Kidney glomerular epithelial cell (primary cell): ENCODE measurements at regions not wholly inside any gene's neighbourhood (a gene's known extent, or its start where the extent isn't known, plus 50 kb on each side); places are given as distances from the start of the nearest gene placed in this dataset.

Experiments
- DNase-seq: peaks from one replicate; lab custom pipeline; 2025; lab: John Stamatoyannopoulos, UW

GRCh38 chr12:24557738-24558137 is 391.2 kb downstream of the BCAT1 start:
- DNase-seq, result no peak

GRCh38 chr12:24555730-24556129 is 393.2 kb downstream of the BCAT1 start:
- DNase-seq, result no peak

DNA sequence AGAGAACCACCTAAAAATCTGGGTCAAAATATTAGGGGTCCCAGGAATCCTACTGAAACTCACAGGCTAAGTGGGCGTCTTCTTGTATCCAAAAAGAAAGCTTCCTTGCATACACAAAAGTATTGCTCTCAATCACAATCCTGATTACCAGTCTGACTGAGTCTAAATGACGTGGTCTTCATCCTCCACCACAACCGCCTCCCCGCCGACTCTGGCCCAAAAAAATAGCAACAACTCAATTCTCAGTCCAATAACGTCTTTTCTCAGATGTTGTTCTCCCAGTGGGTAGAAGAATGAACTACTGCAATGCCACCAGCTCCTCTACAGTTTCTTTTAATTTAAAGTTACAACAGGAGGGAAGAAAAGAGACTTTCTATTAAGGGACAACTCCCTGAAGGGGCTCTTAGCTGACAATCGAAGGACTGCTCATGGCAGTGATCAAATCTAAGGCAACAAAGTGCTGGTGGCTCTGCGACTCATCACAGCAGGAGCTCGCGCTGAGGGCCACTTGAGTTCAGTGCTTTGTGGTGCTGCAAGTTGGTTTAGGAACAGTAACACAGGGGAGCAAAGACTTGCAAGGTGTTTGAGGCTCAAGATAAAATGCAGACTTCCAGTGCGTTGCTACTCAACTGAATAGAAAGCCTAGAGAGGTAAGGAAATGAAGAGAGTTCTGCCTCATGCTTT is 394.1 kb downstream of the BCAT1 start:
- DNase-seq, result no peak

GRCh38 chr12:24553259-24553658 is 395.6 kb downstream of the BCAT1 start:
- DNase-seq, result no peak

DNA sequence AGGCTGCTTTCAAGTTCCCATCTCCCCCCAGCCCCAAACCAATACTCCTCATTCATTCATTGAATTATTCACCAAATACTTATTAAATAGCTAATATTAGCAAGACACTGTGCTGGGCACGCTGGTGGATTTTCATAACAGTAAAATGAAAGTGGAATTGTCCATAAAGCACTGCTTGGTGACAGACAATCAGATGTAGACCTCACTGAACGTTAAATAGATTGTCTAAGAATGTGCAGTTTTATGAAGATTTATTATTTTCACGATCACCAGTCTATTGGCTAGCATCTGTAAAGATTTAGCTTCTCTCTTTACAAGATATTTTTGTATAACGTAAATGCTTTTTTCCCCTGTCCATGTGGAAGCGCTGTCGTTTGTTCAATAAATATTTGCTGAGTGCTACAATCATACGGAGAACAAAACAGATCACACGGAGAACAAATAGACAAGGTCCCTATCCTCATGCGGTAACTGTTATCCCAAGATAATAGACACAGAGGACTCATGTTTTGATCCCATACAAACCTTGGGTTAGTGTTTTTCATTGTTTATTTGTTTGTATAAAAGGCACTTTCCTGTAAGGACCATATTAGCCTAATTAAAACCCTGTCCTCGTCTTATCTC is 397.6 kb downstream of the BCAT1 start:
- no peak for DNase-seq

DNA sequence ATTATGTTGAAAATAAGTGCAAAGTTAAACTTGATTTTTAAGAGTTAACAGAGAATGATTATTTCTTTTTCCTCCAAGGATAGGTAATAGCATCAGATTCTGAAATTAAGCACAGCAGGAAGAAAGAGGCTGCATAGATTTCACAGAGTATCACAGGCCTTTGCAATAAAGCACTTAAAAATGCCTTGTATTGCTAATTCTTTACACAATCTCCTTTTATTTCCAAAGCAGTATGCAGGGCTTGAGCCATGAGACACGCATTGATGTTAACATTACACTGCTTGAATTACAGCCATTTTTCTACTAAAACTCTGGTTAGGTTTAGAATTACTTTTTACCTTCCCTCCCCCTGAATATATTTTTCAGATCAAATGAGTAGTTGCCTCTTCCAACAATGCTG is 398.3 kb downstream of the BCAT1 start:
- no peak for DNase-seq

DNA sequence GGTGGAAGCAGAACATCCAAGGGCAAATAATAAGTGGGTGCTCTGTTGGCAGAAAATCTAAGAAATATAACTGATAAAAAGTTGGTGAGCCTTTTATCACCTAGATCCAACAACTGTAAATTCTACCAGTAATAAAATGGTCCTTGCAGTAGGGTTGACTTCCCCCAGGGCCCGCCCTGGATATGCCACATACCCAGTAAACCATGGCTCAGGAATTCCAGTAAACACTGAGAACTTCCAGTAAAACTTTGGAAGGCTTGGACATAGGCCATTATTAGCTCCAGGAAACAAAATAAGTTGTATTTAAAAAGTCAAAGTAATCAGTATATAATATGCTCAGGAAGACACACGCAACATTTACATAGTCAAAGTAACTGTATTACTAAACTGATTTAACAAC is 402.2 kb downstream of the BCAT1 start:
- DNase-seq, result no peak

DNA sequence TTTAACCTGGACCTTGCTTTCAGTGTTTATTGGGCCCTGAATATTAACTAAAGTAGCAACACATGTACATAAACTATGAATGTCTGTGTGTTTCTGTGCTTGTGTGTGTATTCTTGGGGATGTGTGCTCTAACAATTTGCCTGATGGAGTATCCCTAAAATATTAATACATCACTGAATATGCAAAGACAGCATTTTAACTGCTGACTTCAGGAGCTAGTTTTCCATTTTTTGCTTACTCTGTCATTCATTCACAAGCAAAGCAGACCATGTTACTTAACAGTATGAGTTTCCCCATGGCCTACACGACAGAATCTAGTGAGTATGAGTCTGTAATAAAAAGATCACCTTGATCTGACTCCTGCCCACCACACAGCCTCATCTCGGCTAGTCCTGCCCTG is 402.8 kb downstream of the BCAT1 start:
- no peak for DNase-seq

DNA sequence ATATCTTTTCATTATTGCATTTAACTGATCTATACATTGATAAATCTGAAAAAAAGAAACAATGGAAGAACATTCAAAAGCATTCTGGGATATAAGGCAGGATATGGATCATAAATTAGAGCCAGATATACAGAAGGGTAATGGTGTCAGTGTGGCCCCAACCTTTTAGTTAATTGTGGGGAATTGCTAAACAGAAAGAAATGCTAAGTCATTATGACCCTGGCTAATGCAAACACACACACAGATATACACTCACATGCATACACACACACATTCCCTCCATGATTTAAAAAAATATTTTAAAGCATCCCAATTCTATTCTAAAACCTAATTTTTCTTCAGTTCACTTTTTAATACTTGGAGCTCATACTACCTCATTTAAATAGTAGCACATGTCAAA is 404.5 kb downstream of the BCAT1 start:
- DNase-seq, result no peak

GRCh38 chr12:24541193-24541871 is 407.6 kb downstream of the BCAT1 start:
- no peak for DNase-seq

DNA sequence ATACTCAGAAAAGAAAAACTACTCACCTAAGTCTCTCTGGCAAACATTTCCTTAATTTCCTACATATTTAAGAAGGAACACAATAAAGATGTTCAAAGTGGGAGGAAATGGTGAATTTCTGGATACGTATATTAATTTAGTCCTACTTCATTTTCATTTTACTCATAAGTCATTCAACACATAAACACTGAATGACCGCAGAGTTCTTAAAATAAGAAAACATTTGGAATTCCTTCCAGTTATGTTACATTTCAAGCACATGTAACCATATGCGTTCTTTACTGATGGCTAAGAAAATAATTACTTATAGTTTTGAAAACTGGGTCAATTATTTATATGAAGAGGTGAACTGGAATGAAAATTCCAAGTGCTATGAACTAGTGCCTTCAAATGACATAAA is 409.3 kb downstream of the BCAT1 start:
- DNase-seq, result no peak

DNA sequence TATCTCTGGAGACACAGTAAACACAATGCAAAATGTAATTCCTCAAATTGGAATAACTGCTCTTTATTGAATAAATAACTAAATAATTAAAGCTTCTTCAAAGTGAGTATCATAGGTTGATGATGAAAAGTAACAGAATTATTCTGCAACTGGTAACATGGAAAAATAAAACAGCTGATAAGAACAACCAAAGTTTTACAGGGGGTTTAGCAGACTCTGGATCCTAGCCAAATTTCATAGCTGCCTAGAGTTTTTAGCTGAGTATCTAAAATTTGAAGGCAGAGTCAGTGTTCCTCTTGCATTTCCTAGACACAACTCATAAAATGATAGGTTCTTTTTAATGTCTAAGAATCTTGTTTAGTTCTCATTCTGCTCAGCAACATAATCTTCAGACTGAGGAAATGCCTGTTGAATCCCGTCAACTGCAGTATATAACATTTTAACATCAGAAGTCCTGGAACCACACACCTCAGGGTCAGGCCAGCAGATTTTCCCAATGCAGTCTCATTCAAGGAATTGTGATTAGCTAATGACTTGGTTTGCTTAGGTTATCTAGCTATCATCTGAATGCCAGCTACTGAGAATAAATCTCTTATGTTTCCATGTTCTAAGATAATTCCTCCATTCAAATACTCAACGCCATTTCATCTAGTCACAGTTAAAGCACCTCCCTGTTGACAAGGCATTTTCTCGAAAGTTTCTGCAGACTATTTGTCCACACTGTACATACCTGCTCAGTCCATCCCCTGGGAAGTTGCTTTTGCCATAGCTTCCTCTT is 411.6 kb downstream of the BCAT1 start:
- no peak for DNase-seq

DNA sequence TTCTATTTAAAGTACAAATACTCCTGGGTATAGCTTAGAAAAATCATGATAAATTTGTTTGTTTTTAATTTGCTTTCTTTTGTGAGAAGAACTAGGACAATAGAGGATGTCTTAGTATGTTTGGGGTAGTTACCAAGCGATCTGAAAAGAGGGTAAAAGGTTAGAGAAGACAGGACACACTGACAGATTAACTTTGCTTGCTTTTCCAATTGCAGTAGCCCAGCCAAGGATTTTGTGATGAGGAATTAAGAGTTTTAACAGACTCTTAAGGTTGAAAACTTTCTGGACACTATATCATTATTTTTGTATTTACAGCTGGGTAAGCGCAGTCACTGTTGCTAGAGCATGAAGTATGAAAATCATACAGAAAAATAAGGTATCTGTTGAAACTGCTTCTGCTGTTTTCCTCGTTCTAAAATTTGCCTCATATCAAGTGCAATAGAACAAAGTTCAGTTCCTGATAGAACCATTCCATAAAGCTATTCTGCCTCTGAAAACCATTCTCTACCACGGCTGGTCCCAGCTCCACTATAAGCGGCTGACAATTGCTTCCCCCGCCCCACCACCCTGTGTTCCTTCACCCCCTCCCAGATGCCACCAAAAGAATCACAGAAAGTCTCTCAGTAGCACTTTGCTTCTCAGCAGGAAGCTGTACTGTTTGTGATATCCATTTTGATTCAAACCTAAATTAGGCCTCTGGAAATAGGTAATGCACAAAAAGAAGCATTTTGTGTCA is 413.4 kb downstream of the BCAT1 start:
- DNase-seq, result no peak

- DNase-seq, result no peak
These were observed 414.3 kb downstream of the BCAT1 start for GRCh38 chr12:24534622-24535021.

DNA sequence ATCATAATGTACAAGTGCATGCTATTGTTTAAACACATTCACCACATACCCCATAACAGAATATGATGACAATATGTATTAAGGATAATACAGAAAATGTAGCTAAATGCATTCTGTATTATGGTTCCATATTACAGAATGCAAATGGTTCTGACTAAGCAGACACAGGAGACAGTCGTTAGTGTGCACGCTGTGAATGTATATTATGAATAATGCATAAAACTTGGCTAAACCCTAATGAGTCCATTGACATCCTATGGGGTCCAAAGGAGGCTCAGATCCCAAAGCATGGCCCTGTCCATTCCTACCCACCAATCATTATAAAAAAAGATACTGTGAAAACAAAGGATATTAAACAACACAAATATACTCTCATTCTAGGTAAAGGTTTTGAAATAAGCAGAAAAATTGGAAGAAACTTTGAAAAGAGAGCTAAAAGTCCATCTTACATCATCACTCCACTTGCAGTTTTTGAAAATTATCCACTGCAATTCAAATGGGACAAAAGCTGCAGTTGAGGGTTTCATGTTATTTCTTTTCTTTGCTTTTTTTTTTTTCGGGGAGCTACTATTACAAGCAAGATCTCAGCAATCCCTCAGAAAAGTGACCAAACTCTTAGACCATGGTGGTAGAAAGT is 415.1 kb downstream of the BCAT1 start:
- no peak for DNase-seq

DNA sequence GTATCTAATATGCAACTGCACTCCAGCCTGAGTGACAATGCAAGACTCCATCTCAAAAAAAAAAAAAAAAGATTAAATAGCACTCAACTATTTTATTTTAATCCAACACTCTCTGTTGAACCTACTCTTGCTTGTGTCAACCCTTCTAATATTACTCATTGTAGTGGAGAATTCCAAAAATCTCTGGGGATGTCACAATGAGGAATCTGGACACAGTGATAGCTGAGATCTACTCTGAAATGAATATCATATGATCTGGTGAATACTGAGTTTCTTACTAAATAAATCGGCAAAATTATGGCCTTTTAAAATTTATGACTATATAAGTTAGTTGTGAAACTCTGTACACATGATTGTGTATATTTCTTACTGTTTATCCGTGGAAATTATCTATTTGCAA is 418.2 kb downstream of the BCAT1 start:
- DNase-seq, result no peak

DNA sequence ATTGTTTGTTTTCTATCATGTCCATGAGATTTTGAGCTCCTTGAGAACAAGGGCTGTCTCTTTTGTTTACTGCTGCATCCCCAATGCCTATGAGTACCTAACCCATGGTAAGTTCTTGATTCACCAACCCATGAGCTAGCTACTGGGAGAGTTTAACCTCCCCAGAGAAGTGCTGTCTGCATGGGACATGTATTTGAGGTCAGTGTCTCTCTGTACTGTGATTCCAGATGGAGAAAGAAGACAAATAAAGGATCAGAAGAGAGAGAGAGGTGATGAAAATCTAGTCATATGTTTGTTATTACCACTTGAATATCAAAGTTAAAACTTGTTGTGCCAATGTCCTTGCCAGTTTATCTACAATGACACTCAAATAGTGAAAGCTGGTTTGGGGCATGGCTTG is 421.8 kb downstream of the BCAT1 start:
- DNase-seq, result no peak

DNA sequence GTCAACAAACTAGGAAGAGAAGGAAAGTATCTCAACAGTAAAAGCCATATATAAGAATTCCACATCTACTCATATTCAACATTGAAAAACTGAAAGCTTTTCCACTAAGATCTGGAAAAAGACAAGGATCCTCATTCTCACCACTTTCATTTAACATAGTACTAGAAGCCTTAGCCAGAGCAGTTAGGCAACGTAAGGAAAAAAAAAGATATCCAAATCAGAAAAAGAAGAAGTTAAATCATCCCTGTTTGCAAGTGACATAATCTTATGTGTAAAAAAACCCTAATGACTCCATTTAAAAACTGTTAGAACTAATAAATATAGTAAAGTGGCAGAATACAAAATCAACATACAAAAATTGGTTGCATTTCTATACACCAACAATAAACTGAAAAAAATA is 426.2 kb downstream of the BCAT1 start:
- no peak for DNase-seq

DNA sequence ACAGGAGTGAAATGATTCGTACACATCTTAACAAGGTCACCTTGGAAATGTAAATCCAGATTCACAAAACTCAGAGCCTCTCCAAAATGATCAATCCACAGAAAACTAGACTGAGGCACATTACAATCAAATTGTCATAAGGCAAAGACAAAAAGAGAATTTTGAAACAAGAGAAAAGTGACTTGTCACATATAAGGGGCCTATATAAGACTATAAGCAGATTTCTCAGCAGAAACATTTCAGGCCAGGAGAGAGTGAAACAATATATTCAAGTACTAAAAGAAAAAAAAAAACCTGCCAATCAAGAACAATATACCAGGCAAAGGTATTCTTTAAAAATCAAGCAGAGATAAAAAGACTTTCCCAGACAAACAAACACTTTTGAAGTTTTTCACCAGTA is 429.1 kb downstream of the BCAT1 start:
- no peak for DNase-seq

- no peak for DNase-seq
These were observed 431.9 kb downstream of the BCAT1 start for GRCh38 chr12:24517000-24517399.

- DNase-seq, result no peak
These were observed 438.2 kb downstream of the BCAT1 start for GRCh38 chr12:24510581-24511125.
